Thyroid gland (tissue), 4 donors: ENCODE measurements at regions not wholly inside any gene's neighbourhood (a gene's known extent, or its start where the extent isn't known, plus 50 kb on each side); places are given as distances from the start of the nearest gene placed in this dataset.
A peak's percentile ranks its signal among the peaks of the same experiment; 100 is the strongest.
"Not testable (repeated sequence)": the region's sequence is repeated elsewhere in the genome, so short reads cannot be mapped to it uniquely, and the experiment has no call there.

Experiments
- DNase-seq, 2 donors: peaks; one replicate each; pipeline ENCODE4 v3.0.0-alpha.2; 2019
- H3K27ac ChIP-seq, 3 donors: fragments of 200-600 bp; sonication (generic); 1 replicate in 2 of 3; 2 replicates in 1 of 3; pipeline ENCODE4 v1.5.1; 2016 to 2019; ENCODE audit warnings: mild to moderate bottlenecking in 1 of 3, moderate library complexity in 1 of 3
- H3K27me3 ChIP-seq: fragments of 200-600 bp; sonication (generic); one replicate; pipeline ENCODE4 v1.5.1; 2019
- H3K36me3 ChIP-seq, 2 donors: fragments of 200-600 bp; sonication (generic); one replicate each; pipeline ENCODE4 v1.5.1; 2016 to 2019
- H3K4me1 ChIP-seq, 2 donors: fragments of 200-600 bp; sonication (generic); one replicate each; pipeline ENCODE4 v1.5.1; 2017 to 2019
- H3K4me3 ChIP-seq, 3 donors: fragments of 200-600 bp; sonication (generic); replicated peaks in 1 of 3; 1 replicate in 2 of 3; 2 replicates in 1 of 3; pipeline ENCODE4 v1.5.1; 2016; ENCODE audit warnings: mild to moderate bottlenecking in 1 of 3
- H3K9me3 ChIP-seq: fragments of 200-600 bp; sonication (generic); one replicate; pipeline ENCODE4 v1.5.1; 2017
- CTCF ChIP-seq, 6 experiments: fragments of 200-600 bp in 3 of 6; fragments of 450-650 bp in 3 of 6; sonication (generic) in 3 of 6; IDR thresholded peaks; one replicate each; pipeline ENCODE4 v1.5.1; 2016 to 2019; ENCODE audit warnings: antibody characterized with exemption in 6 of 6, mild to moderate bottlenecking in 2 of 6, inconsistent platforms in 1 of 6, moderate library complexity in 1 of 6
- POLR2A ChIP-seq, 2 donors: fragments of 450-650 bp; IDR thresholded peaks; one replicate each; pipeline ENCODE4 v1.6.1; 2017; ENCODE audit warnings: antibody characterized with exemption in 2 of 2, mild to moderate bottlenecking in 2 of 2, moderate library complexity in 1 of 2
- WGBS, 2 donors: methylation state at CpG; one replicate each; pipeline ENCODE4 v1.1.5; 2017; 5-methylcytosine and 5-hydroxymethylcytosine counted together
- intact Hi-C: fragments of 100-400 bp; cut with DNase I; formaldehyde crosslinking; loops from one replicate; pipeline ENCODE4 v1.15.1; 2023

- no peak for DNase-seq
- intact Hi-C loops, result loop anchor here (10.0 kb wide), 1 partner anchor 339 kb away; no protein-coding TSS in a partner anchor
- no peaks in the 10 kb centered on the region for H3K36me3 ChIP-seq
- H3K4me3 ChIP-seq, result no peak overlapping the region
- H3K4me1 ChIP-seq, result no peaks in the 10 kb centered on the region
- TF ChIP-seq CTCF (IDR thresholded peaks at IDR 0.05) (no peak), POLR2A (IDR thresholded peaks at IDR 0.05) (no peak)
- H3K9me3 ChIP-seq, result no peaks in the 10 kb centered on the region
- WGBS, 2 donors, result 98 to 100% methylated on average over 1 of the region's 1 CpG
- no peaks in the 10 kb centered on the region for H3K27me3 ChIP-seq
- H3K27ac ChIP-seq, result no peak overlapping the region
These were observed 292.1 kb upstream of the PMFBP1 start for GRCh38 chr16:72464052-72464451.

- intact Hi-C loops, result no loop called here
- 57 to 83% methylated on average over 2 of the region's 2 CpGs for WGBS, 2 donors
- no peak overlapping the region for H3K27ac ChIP-seq
- no peak overlapping the region for H3K4me3 ChIP-seq
- H3K27me3 ChIP-seq, result no peaks in the 10 kb centered on the region
- H3K9me3 ChIP-seq, result no peaks in the 10 kb centered on the region
- no peak for DNase-seq
- no peaks in the 10 kb centered on the region for H3K4me1 ChIP-seq
- no peaks in the 10 kb centered on the region for H3K36me3 ChIP-seq
- no peak for TF ChIP-seq CTCF (IDR thresholded peaks at IDR 0.05)
- TF ChIP-seq POLR2A (IDR thresholded peaks at IDR 0.05), result no peak
These were observed 286.1 kb upstream of the PMFBP1 start for GRCh38 chr16:72458035-72458434.

GRCh38 chr16:72457243-72457940, 285.4 kb upstream of the PMFBP1 start:
- TF ChIP-seq CTCF (IDR thresholded peaks at IDR 0.05), result no peak
- TF ChIP-seq POLR2A (IDR thresholded peaks at IDR 0.05), result no peak
- Histone ChIP-seq H3K4me1 (no peaks in the 10 kb centered on the region), H3K4me3 (no peak overlapping the region), H3K27ac (no peak overlapping the region), H3K27me3 (no peaks in the 10 kb centered on the region), H3K36me3 (no peaks in the 10 kb centered on the region), H3K9me3 (no peaks in the 10 kb centered on the region)
- WGBS, 2 donors, result 94 to 95% methylated on average over 4 of the region's 4 CpGs
- intact Hi-C loops, result no loop called here
- DNase-seq, result no peak

- Histone ChIP-seq H3K36me3 (no peaks in the 10 kb centered on the region), H3K27me3 (no peaks in the 10 kb centered on the region), H3K4me3 (no peak overlapping the region), H3K27ac (no peak overlapping the region), H3K4me1 (no peaks in the 10 kb centered on the region), H3K9me3 (no peaks in the 10 kb centered on the region)
- DNase-seq, result peak in 1 of 2 donors; percentile 6
- WGBS, 2 donors, result 66 to 73% methylated on average over 2 of the region's 2 CpGs
- intact Hi-C loops, result no loop called here
- no peak for TF ChIP-seq CTCF (IDR thresholded peaks at IDR 0.05)
- TF ChIP-seq POLR2A (IDR thresholded peaks at IDR 0.05), result no peak
These were observed 284.0 kb upstream of the PMFBP1 start for GRCh38 chr16:72455743-72456659.

- H3K27ac ChIP-seq, H3K4me3 ChIP-seq, H3K4me1 ChIP-seq, intact Hi-C loops, H3K36me3 ChIP-seq, H3K9me3 ChIP-seq, DNase-seq, H3K27me3 ChIP-seq: not testable (repeated sequence)
- WGBS, 2 donors, result 98% methylated on average over 9 of the region's 9 CpGs
These were observed 281.9 kb upstream of the PMFBP1 start for GRCh38 chr16:72453856-72454255.
